Middle frontal gyrus (tissue), 1 donor: ENCODE measurements at regions not wholly inside any gene's neighbourhood (a gene's known extent, or its start where the extent isn't known, plus 50 kb on each side); places are given as distances from the start of the nearest gene placed in this dataset.

Experiments used
- DNase-seq: peaks from one replicate; pipeline ENCODE4 v3.0.0-alpha.2; 2015; ENCODE audit warnings: low spot score; ENCODE audit errors: extremely low spot score

DNA sequence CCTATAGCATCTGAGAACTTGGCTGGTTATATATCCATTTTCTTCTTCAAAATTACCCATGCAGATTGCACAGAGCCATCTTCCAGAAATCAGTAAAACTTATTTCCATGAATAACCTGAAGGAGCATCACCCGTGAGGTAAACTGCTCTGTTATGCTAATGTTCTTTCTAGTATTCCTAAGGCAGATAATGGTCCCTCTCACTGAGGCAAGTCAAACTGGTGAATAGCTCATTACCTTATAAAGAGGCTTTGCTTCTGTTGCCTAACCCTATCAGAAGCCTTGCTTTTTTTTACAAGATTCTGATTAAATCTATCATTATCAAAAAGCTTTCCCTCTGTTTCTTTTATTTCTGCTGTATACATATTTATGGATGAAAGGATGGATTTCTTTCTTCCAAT is 307.6 kb upstream of the FLRT2 start:
- no peak for DNase-seq

DNA sequence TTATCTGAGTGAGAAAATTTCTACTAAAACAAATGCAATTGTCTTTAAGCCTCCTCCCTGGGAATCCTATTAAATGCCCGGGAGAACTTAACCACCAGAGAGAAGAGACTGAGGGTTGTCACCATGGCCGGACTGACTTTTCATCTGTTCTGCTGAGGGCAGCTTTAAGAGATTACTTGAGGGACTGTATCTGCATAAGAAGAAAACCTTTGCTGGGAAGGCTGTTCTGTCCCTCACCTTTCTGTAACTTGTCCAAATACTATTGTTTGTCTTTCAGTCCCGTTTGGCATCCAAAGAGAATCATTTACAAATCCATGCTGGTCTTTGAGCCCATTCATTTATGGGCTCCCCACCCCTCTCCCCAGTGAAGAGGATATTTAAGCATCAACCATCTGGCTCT is 306.3 kb upstream of the FLRT2 start:
- no peak for DNase-seq

DNA sequence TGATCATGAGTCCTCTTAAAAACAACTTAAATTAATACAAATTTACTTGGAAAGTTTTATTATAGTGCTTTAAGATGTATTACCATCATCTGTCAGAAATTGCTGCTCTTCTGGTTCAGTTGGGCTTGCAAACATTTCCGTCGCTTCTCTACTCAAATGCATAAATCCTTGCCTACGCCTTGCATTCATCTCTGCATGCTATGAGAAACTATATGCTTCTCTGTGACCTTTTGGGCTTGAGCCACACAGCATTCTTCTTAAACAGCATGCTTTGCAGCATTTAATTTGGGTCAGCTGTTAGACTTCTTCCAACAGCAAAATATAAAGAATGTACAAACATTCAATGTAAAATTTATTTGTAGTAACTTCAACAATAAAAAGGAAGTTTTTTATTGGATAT is 305.7 kb upstream of the FLRT2 start:
- no peak for DNase-seq

DNA sequence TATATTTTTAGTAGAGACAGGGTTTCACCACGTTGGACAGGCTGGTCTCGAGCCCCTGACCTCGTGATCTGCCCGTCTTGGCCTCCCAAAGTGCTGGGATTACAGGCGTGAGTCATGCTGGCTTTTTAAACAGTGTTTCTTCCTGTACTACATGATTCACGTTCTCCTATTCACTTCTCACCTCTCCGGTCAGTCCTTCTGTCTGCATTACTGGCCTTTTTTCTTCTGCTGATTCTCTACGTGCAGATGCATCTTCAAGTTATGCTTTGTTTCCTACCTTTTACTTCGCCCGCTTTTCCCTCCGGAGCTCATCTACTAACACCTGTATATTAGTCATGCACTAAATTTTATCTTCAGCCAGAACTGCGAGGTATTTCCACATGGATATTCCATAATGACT is 296.2 kb upstream of the FLRT2 start:
- DNase-seq = no peak

DNA sequence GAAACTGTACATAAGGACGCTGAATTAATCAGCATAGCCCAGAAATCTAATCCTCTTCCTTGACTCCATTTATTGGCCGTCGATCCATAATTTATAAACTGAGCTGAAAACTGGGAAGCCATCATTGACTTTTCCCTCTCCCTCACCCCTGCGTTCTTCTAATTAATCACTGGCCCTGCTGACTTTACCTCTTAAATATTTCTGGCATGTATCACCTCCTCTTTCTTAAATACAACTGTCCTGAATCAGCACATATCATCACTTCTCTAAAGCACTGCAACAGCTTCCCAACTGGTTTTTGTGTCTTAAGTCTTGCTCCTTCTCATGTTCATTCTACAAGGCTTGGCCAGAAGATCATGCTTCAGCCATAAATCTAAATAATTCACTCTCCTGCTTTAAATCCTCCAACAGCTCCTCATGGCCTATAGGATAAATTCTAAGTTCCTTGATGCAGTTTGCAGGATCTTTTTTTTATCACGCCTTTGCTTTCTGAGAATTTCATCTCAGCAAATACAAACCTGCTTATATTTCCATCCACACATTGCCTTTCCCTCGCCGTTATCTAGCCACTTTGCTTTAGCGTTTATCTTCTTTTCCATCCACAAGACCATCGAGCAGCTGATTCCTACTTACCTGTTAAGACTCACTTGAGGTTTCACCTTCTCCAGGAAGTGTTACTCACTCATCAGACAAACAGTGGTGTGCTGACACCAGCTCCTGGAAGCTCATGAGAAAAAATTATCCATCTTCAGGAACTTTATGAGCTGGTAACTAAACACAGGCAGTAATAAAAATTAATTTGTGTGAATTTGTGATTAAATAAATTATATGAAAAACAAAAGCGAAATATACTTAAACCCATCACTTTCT is 295.6 kb upstream of the FLRT2 start:
- no peak for DNase-seq

DNA sequence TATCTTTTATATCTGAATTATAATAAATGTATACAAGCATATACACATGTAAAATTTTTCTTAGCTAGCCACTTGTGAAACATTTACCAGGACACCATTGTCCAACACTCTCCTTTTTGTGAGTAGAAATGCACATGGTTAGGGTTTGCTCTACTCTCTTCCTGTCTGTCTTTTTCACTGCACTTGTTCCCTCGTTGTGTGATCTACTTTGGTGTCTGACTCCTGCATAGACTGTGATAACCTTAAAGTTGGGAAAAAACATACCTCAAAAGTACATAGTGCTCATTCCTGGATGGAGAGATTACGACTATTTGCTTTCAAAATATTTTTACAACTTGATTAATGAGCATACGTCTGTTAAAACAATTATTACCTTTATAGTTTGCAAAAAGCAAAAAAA is 294.1 kb upstream of the FLRT2 start:
- no peak for DNase-seq

DNA sequence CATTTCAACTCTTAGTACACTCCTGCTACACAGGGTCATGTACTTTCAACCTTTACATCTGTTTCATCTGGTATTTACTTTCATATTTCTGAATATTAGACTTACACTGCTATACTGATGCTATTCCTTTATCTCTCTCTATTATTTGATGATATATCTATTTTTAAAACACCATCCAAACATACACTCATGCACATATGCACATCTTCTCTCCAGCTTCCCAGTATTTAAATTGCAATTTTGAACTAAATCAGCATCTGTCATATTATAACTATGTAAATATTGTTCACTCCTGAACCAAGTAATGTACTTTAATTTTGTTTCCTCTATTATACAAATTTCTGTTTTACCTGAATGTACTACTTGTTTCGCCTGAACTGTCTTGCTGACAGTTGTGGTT is 293.6 kb upstream of the FLRT2 start:
- no peak for DNase-seq

DNA sequence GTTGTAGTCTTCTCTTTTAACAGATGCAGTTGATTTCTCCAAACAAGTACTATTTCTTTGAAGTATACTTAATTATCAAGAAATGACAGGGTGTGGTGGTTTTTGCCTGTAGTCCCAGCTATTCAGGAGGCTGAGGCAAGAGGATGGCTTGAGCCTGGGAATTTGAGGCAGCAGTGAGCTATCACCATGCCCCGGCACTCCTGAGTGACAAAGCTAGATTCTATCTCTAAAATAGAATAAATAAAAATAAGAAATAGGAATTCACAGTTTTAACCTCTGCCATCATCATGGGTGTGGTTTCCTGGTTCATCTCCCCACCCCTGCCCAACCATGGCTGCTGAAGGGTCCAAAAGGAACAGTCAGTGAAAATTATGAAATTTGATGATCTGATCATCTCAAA is 290.2 kb upstream of the FLRT2 start:
- no peak for DNase-seq

DNA sequence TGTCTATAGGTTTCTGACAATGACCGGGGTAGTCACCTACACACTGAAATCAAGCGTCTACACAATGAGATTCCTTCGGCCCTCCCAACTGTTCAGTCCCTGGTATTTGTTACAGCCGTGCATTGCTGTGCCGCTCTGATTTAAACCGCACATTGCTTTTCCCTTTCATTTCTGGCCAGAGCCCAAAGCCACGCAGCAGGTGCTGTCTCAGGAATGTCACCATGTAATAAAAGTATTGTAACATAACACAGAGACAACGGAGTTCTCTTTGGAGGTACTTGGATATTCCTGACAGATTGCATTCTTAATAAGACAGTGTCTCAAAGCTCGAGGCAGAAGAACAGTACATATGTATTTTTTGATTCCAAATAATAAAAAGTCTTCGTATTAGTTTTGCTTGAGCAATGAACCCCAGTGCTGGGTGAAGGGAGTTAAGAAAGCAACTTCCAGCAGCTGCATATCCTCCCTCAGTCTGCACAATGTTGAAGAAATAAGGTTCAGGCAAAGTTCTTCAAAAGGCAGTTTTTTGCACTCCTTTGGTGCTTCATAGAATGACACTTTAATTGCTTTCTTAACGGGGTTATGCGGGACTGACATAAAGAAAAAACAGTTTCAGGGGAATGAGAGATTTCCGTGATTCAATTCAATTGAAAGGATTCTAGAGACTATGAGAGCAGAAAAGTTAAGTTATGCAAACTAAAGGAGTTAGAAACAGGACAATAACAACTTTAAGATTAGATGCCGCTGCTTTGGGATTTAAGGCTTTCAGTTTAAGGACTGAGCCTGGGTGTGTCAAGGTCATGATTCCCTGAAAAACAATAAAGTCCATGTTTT is 288.7 kb upstream of the FLRT2 start:
- DNase-seq = no peak

DNA sequence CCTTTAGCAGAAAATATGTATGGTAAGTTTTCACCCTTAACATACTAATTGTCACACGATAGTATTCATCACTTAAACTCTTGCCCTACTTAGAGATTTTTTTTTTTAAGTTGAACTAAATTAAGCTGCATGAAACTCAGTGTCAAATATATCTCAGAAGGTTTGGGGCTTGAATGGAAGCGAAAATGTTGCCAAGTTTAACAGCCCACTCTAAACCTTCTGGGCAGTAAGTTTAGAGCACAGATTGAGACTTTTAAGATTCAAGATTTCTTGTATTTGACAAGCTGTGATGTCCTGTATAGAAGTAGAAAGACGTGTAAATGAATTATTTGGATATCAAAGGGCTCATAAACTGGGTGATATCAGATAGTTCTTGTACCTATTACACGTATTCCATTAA is 287.3 kb upstream of the FLRT2 start:
- no peak for DNase-seq

DNA sequence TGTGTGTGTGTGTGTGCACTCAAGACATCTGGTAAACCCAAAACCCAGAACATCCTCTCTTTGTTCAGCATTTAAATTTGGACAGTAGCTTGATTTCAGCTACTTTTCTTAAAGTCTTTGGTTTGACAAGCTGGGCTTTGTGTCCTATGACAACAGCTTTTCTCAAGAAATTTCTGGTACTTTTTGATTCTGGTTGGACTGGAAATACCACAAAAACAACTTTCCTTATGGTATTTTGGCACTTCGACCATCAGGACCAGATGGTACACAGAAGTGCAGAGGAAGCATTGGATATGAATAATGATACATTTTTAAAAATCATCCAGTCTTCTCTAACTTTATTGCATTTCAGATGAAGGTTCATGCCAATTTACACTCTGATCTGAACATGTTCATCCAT is 286.6 kb upstream of the FLRT2 start:
- DNase-seq = peak; percentile 39

DNA sequence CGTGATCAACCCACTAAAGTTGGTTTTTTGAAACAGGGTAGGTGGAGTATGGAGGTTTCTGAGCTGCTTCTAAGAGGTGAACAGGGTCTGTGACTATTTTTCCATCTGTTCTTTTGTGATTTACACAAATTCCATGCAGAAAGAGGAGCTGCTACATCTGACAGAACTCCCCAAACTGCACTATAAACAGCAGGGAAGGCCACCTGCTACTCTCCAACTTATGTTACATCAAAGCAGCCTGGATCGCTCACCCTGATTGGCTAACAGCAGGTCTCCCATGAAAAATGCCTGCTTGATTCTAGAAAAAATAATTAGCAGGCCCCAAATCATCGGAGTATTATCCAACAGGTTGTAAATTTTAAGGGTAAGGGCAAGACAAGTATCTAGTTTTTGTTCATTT is 282.9 kb upstream of the FLRT2 start:
- DNase-seq = no peak

DNA sequence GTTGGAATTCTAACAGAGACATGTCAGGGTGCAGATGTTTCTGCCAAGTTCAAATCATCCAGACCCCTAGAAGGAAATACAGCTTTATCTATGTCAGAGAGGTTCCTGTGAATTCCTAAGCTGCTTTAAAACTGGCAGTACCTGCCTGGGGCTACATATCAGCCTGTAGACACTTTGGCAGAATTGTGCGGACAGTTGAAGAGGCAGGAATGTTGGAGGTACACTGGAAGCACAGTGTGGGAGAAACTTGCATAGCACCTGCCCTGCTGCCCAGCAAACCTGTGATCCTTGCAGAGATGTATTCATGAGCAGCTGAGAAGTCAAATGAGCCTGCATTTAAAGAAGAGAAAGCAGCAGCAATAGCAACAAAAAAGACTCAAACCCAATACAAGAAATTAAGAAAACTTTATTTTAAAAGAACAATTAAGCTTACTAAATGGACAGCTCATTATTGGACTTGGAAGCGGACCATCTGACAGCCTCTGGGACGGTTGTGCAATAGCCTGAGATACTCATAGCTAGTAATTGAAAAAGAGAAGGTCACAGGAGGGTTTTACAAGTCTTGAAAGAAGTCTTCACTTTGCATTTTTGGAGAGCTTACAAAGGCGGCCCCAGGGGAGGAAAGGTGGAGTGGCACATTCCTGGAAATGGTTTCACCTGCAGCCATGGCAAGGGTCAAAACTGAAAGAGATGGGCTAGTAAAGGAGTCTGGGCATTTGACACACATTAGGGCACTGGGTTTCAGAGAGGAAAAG is 280.9 kb upstream of the FLRT2 start:
- no peak for DNase-seq

DNA sequence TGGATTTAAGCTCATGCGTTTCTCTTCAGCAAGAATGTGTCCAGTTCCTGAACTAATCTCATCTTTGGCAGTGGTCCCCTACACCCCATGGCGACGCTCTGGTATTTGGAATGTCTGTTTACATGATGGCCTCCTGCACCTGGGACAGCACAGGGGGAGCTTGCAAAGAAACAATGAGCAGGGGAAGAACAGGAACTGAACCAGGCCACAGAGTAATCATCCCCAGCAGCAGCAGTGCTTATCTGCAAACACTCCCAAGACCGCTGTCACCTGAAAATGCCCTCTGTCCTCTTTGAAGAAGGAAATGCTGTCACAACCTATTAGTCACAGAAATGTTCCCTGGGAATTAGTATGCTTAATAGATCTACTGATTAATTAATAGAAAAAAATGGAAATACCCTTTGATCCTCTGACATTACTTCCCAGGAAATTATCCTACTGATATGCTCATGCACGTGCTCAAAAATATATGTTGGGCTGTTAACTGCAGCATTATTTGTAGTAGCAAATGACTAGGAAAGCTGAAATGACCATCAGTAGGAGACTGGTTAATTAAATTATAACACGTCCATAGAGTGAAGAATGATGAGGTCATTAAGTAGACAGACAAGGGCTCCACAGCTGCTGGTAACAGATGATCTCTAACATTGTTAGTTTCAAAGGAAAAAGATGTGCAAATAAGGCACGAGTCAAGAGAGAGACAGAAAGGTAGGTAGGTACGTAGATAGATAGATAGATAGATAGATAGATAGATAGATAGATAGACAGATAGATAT is 279.3 kb upstream of the FLRT2 start:
- DNase-seq = no peak

DNA sequence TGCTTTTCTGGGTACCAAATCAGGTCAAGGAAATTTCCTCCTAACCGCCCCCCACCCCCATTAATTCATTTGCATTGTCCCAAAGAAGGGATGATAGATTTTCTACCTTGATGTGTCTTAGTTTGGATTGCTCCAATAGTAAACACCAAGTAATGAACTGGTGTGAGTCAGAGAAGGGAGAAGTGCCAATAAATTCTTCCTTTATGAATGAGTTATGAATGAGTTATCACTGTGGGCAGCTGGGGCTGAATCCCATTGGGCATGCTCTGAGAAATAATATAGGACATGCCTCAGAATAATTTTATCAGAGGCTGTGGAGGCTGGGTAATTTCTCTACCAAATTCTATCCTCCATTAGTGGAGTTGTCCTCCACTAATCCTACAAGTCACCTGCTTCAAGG is 277.9 kb upstream of the FLRT2 start:
- DNase-seq = no peak

DNA sequence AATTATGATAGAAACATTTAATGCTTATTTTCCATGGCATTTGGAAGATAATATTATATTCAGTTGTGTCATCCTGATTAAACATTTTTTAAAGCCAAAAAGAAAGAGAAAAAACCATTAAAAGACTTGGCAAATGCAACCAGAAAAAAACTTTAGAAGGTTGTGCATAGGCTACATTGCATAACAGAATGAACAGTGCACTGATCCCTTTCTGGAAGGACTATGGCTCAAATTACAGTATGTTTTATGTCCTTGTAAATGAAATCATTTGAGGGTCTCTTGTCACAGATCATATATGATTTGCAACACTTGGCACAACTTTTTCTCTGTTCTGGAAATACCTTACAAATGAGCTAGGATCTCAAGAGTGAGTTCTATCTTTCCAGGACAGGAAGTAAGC is 275.2 kb upstream of the FLRT2 start:
- no peak for DNase-seq

DNA sequence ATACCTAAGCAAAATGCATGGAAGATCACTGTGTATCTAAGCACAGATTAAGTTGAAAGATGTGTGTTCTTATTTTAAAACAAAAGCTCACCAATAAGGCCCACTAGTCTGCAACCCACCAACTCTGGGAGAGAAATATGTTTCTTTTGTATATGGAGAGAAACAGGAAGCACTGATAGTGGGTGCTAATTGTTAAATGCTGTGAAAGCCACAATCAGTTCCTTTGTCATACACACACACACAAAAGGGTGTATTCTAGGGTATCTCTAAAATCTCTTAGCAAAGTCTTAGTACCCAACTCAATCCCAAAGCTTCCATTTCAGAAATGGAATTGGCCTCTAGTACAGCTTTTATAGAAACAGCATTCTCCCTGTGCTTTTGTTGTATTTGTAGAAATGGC is 272.7 kb upstream of the FLRT2 start:
- no peak for DNase-seq

DNA sequence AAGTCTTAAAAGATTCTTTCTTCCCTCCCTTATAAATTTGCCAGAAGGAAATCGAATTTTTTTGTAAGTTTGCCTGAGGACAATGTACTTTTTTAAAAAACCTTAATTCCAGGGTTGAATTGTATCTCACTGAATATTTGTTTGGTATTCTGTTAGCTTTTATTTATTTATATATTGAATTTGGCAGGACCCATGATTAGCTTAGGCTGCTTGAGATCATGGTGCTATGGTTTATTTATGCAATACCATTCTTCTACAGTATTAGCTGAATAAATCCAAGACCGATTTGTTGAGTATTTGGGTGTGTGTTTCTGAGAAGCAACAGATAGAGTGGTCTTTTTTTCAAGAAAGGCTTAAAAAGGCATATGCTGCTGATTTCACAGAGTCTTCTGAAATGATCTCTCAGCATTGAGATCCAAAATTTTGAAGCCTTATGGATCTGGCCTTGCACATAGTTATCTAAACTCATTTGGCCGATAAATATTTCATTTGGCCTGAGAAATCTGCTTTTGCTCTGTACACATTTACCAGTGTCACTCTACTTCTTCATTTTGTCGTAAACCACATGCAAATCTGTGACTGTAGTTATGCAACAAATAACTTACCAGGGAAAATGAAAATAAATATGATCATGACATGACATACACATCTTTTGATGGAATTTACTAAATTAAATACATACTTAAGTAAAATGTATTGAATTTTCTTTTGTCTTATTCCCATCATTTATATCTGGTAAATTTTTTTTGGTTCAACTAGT is 265.8 kb upstream of the FLRT2 start:
- DNase-seq = no peak

DNA sequence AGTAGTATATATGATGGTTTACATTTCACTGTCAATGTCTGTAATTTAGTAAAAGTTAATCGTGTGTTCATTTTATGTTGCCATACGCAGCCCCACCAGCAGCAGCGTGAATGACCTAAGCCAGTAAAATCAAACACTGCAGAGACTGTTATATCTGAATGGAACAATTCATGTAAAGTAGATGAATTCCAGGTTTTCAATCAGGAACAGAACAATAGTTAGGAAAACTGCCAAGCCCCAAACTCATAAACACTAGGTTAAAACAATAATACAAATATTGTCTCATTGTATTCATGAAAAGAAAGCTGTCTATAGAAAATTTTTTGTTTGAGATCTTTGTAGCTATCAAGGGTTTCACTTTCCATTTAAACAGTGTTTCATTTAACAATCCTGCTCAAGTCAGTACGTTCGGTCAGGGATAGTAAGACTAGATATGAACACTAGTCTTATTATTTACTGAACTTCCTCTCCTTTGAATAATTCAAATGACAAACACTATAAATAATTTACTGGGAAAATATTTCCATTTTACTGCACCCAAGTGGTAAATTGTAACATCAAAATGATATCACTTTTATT is 256.8 kb upstream of the FLRT2 start:
- DNase-seq = peak; percentile 22

DNA sequence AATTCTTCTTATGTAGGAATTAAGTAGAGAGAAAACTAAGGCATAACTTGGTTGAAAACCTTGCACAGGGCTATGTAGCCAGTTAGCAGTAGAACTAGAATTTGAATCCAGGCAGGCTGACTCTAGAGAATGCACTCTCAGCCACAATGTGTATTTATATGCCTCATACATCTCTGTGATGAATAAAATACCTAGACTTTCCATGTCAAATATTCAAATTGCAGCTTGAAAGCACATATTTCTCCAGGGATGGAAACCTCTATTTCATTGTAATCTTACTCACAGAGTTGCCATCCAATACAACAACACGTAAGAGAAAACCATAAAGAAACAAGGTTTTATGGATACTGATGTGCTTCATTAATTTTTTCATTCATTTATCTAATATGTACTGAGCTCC is 256.0 kb upstream of the FLRT2 start:
- no peak for DNase-seq
